ENCODE measurements at regions not wholly inside any gene's neighbourhood (a gene's known extent, or its start where the extent isn't known, plus 50 kb on each side); places are given as distances from the start of the nearest gene placed in this dataset.

- TF ChIP-seq, protein P1, sequence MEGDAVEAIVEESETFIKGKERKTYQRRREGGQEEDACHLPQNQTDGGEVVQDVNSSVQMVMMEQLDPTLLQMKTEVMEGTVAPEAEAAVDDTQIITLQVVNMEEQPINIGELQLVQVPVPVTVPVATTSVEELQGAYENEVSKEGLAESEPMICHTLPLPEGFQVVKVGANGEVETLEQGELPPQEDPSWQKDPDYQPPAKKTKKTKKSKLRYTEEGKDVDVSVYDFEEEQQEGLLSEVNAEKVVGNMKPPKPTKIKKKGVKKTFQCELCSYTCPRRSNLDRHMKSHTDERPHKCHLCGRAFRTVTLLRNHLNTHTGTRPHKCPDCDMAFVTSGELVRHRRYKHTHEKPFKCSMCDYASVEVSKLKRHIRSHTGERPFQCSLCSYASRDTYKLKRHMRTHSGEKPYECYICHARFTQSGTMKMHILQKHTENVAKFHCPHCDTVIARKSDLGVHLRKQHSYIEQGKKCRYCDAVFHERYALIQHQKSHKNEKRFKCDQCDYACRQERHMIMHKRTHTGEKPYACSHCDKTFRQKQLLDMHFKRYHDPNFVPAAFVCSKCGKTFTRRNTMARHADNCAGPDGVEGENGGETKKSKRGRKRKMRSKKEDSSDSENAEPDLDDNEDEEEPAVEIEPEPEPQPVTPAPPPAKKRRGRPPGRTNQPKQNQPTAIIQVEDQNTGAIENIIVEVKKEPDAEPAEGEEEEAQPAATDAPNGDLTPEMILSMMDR (IDR thresholded peaks at IDR 0.05; ENCODE audit: insufficient read depth, low read length, poor library complexity, severe bottlenecking), result no peak
- Histone ChIP-seq H3K27me3 (ENCODE audit: control insufficient read depth, insufficient read depth, low read length) (no peaks in the 10 kb centered on the region), H3K4me3 (ENCODE audit: low read depth, low read length) (no peak overlapping the region), H3K36me3 (ENCODE audit: control insufficient read depth, insufficient read depth, low read length) (no peaks in the 10 kb centered on the region)
- no peak for DNase-seq (ENCODE audit: low read depth)
These were observed 2135.9 kb downstream of the ARAP2 start for GRCh38 chr4:34108391-34108790.

DNA sequence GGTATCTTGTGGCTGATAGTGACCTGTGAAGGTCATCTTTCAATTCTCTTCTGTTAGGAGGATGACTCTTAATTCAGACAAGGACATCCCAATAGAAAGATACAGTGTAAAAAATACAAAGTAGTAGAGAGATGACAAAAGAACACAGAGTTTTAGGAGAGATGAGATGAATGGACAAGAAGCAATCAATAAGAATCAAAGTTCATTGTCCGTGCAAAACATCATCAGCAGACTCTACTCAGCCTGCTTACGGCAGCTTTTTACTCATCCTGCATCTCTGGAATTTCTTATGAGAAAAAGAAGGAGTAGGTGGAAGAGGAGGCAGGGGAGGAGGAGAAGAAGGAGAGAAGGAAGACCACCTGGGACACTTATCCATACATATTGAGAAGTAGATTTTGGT lies 2131.7 kb downstream of the ARAP2 start:
- Histone ChIP-seq H3K36me3 (ENCODE audit: control insufficient read depth, insufficient read depth, low read length) (no peaks in the 10 kb centered on the region), H3K4me3 (ENCODE audit: low read depth, low read length) (no peak overlapping the region), H3K27me3 (ENCODE audit: control insufficient read depth, insufficient read depth, low read length) (no peaks in the 10 kb centered on the region)
- TF ChIP-seq, protein P1 (IDR thresholded peaks at IDR 0.05; ENCODE audit: insufficient read depth, low read length, poor library complexity, severe bottlenecking), result no peak
- DNase-seq (ENCODE audit: low read depth), result no peak

- DNase-seq (ENCODE audit: low read depth), result no peak
- Histone ChIP-seq H3K4me3 (ENCODE audit: low read depth, low read length) (no peak overlapping the region), H3K36me3 (ENCODE audit: control insufficient read depth, insufficient read depth, low read length) (no peaks in the 10 kb centered on the region), H3K27me3 (ENCODE audit: control insufficient read depth, insufficient read depth, low read length) (no peaks in the 10 kb centered on the region)
- TF ChIP-seq, protein P1 (IDR thresholded peaks at IDR 0.05; ENCODE audit: insufficient read depth, low read length, poor library complexity, severe bottlenecking), result no peak
These were observed 2105.9 kb downstream of the ARAP2 start for GRCh38 chr4:34138385-34138784.

DNA sequence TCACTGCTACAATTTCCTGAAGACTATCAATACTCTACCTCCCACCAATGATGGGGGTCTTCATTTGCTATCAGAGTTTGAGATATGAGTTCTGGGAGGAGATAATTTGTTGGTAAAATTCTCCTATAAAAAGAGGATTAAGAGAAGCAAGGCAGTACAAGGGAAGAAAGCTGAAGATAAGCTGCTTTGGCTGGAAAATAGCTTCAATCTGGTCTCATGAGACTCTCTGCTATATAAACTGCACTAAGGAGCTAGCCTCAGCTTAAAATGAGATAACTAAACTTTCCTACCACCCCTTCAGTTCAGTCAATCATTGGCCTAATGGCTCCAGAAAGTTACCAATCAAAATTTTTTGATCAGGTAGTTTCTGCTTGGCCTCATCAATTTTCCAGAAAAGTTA lies 2105.0 kb downstream of the ARAP2 start:
- no peaks in the 10 kb centered on the region for H3K36me3 ChIP-seq (ENCODE audit: control insufficient read depth, insufficient read depth, low read length)
- TF ChIP-seq, protein P1 (IDR thresholded peaks at IDR 0.05; ENCODE audit: insufficient read depth, low read length, poor library complexity, severe bottlenecking), result no peak
- no peak overlapping the region for H3K4me3 ChIP-seq (ENCODE audit: low read depth, low read length)
- no peaks in the 10 kb centered on the region for H3K27me3 ChIP-seq (ENCODE audit: control insufficient read depth, insufficient read depth, low read length)
- no peak for DNase-seq (ENCODE audit: low read depth)

- H3K36me3 ChIP-seq (ENCODE audit: control insufficient read depth, insufficient read depth, low read length), result no peaks in the 10 kb centered on the region
- no peak overlapping the region for H3K4me3 ChIP-seq (ENCODE audit: low read depth, low read length)
- TF ChIP-seq, protein P1 (IDR thresholded peaks at IDR 0.05; ENCODE audit: insufficient read depth, low read length, poor library complexity, severe bottlenecking), result no peak
- H3K27me3 ChIP-seq (ENCODE audit: control insufficient read depth, insufficient read depth, low read length), result no peaks in the 10 kb centered on the region
- no peak for DNase-seq (ENCODE audit: low read depth)
These were observed 2095.9 kb downstream of the ARAP2 start for GRCh38 chr4:34148322-34148908.

GRCh38 chr4:34157547-34157946 lies 2086.8 kb downstream of the ARAP2 start:
- DNase-seq (ENCODE audit: low read depth), result no peak
- H3K4me3 ChIP-seq (ENCODE audit: low read depth, low read length), result no peak overlapping the region
- TF ChIP-seq, protein P1 (IDR thresholded peaks at IDR 0.05; ENCODE audit: insufficient read depth, low read length, poor library complexity, severe bottlenecking), result no peak
- no peaks in the 10 kb centered on the region for H3K36me3 ChIP-seq (ENCODE audit: control insufficient read depth, insufficient read depth, low read length)
- no peaks in the 10 kb centered on the region for H3K27me3 ChIP-seq (ENCODE audit: control insufficient read depth, insufficient read depth, low read length)

Data from kidney epithelial cell (primary cell).